ENCODE measurements at regions not wholly inside any gene's neighbourhood (a gene's known extent, or its start where the extent isn't known, plus 50 kb on each side); places are given as distances from the start of the nearest gene placed in this dataset.

GRCh38 chr4:133596459-133596858 lies 447.4 kb downstream of the PCDH10 start:
- no peak for DNase-seq (ENCODE audit: low read depth in 1 of 2, low spot score in 1 of 2)
- no peak for FAIRE-seq
- ChIA-PET CTCF (no interaction called here), POLR2A (no interaction called here)
- Histone ChIP-seq H3K4me1 (no peaks in the 10 kb centered on the region), H3K4me2 (no peak overlapping the region), H3K9me3 (no peaks in the 10 kb centered on the region), H3K27ac (no peak overlapping the region), H3K4me3 (no peak overlapping the region)
- no peak for TF ChIP-seq GATA3 (IDR thresholded peaks at IDR 0.05; ENCODE audit: borderline replicate concordance)
- no peak for TF ChIP-seq HOXB5 (CRISPR knock-in tag; IDR thresholded peaks at IDR 0.05)
- no peak for TF ChIP-seq ATOH8 (CRISPR knock-in tag; IDR thresholded peaks at IDR 0.05; ENCODE audit: low read depth)
- no peak for TF ChIP-seq KDM5A (IDR thresholded peaks at IDR 0.05)
- TF ChIP-seq PHF8 (IDR thresholded peaks at IDR 0.05; ENCODE audit: borderline replicate concordance, low read depth) = no peak
- TF ChIP-seq POLR2AphosphoS2 (conservative IDR thresholded peaks at IDR 0.05; ENCODE audit: low read length) = no peak
- no peak for TF ChIP-seq EHF (CRISPR knock-in tag; IDR thresholded peaks at IDR 0.05)
- no peak for TF ChIP-seq RAD21 (conservative IDR thresholded peaks at IDR 0.05 in 1 of 2, IDR thresholded peaks at IDR 0.05 in 1 of 2)
- TF ChIP-seq TP53 (CRISPR knock-in tag; IDR thresholded peaks at IDR 0.05) = no peak
- no peak for TF ChIP-seq CBX2 (IDR thresholded peaks at IDR 0.05; ENCODE audit: borderline replicate concordance, low read depth)
- no peak for TF ChIP-seq RCOR1 (IDR thresholded peaks at IDR 0.05; ENCODE audit: low read depth, low read length)
- TF ChIP-seq RARB (CRISPR knock-in tag; IDR thresholded peaks at IDR 0.05) = no peak
- no peak for TF ChIP-seq FOSB (CRISPR knock-in tag; IDR thresholded peaks at IDR 0.05)
- no peak for TF ChIP-seq HMGXB4 (CRISPR knock-in tag; IDR thresholded peaks at IDR 0.05; ENCODE audit: borderline replicate concordance)
- WGBS (ENCODE audit: missing lambda C conversion rate) = 55% methylated on average over 3 of the region's 3 CpGs
- no peak for ATAC-seq

GRCh38 chr4:133594390-133595207 lies 445.5 kb downstream of the PCDH10 start:
- Histone ChIP-seq H3K4me3 (no peak overlapping the region), H3K27ac (no peak overlapping the region), H3K4me1 (no peaks in the 10 kb centered on the region), H3K9me3 (no peaks in the 10 kb centered on the region), H3K4me2 (no peak overlapping the region)
- ATAC-seq (no peak), FAIRE-seq (no peak), DNase-seq (ENCODE audit: low read depth in 1 of 2, low spot score in 1 of 2) (no peak)
- WGBS (ENCODE audit: missing lambda C conversion rate) = 79% methylated on average over 4 of the region's 4 CpGs
- no peak for TF ChIP-seq ATOH8 (CRISPR knock-in tag; IDR thresholded peaks at IDR 0.05; ENCODE audit: low read depth)
- no peak for TF ChIP-seq KDM1A (IDR thresholded peaks at IDR 0.05; ENCODE audit: low read depth)
- no peak for TF ChIP-seq EHMT2 (IDR thresholded peaks at IDR 0.05; ENCODE audit: low read depth)
- no peak for TF ChIP-seq HOXB13 (CRISPR knock-in tag; IDR thresholded peaks at IDR 0.05; ENCODE audit: low read depth)
- no peak for TF ChIP-seq HOXB5 (CRISPR knock-in tag; IDR thresholded peaks at IDR 0.05)
- no peak for TF ChIP-seq HMGXB4 (CRISPR knock-in tag; IDR thresholded peaks at IDR 0.05; ENCODE audit: borderline replicate concordance)
- TF ChIP-seq POLR2A (IDR thresholded peaks at IDR 0.05; ENCODE audit: low read length) = no peak
- no peak for TF ChIP-seq HDAC2 (IDR thresholded peaks at IDR 0.05)
- TF ChIP-seq PHF8 (IDR thresholded peaks at IDR 0.05; ENCODE audit: borderline replicate concordance, low read depth) = no peak
- no peak for TF ChIP-seq JUN (IDR thresholded peaks at IDR 0.05)
- no peak for TF ChIP-seq MAX (IDR thresholded peaks at IDR 0.05)
- TF ChIP-seq HEYL (CRISPR knock-in tag; IDR thresholded peaks at IDR 0.05) = no peak
- POLR2A ChIA-PET = no interaction called here
- CTCF ChIA-PET = no interaction called here

All from A549 (cell line).